ENCODE measurements at regions not wholly inside any gene's neighbourhood (a gene's known extent, or its start where the extent isn't known, plus 50 kb on each side); places are given as distances from the start of the nearest gene placed in this dataset.

DNA sequence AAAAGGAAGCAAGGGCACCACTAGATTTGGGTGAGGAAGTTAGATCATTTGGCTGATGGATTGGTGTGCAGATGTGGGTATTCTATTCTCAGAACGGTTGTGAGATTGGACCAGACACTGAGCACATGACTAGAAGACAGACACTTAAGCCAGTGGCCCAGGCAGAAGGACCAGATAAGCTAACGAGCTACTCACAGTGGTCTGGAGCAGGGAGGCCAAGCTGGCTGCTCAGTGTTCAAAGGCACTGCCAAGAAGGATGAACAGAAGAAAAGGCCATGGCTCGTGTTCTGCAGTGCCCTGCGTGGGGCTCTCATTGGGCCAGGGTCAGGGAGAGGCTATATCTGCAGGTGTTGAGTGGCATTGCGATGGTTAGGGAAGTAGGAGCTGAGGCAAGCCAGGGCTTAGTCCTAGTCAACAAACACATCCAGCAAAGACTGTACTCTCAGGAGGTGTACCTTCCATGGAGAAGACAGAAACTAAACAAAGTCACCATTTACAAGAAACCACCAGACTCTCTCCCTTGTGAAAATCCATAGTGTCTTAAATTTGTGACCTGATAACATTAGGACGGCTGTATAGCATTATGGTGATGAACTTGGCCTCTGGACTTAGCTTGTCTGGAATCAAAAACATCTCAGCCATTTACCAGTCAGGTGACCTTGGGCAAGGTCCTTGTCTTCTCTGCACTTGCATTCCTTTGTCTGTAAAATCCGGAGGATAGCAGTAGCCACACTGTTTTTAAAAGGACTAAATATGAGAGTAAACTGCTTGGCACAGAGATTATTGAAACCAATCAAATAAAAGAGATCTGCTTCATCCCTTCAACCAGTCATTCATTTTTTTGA, 274.5 kb downstream of the SIPA1L2 start:
- POLR2A ChIA-PET: no interaction called here
- TF ChIP-seq CTCF (IDR thresholded peaks at IDR 0.05): no peak
- intact Hi-C loops (cut with DNase I, micrococcal nuclease): no loop called here
- H3K4me1 ChIP-seq (ENCODE audit: insufficient read depth, low read length): no peaks in the 10 kb centered on the region
- no peaks in the 10 kb centered on the region for H3K9me3 ChIP-seq (ENCODE audit: control insufficient read depth in 1 of 2, insufficient read depth in 1 of 2, low read length in 2 of 2)
- H3K4me3 Mint-ChIP-seq: no peak overlapping the region
- H3K4me1 Mint-ChIP-seq (ENCODE audit: low read depth): no peaks in the 10 kb centered on the region
- H3K9me3 Mint-ChIP-seq: no peaks in the 10 kb centered on the region
- no peak for DNase-seq
- H3K27me3 ChIP-seq (ENCODE audit: control insufficient read depth in 1 of 2, insufficient read depth in 2 of 2, low read length in 2 of 2): no peaks in the 10 kb centered on the region
- CTCF ChIA-PET: no interaction called here
- no peak overlapping the region for H3K27ac Mint-ChIP-seq
- no peak for ATAC-seq (ENCODE audit: poor library complexity)
- no peaks in the 10 kb centered on the region for H3K36me3 Mint-ChIP-seq (ENCODE audit: low read depth)
- H3K27me3 Mint-ChIP-seq: peaks cover 25% of the 10 kb centered on the region
- H3K36me3 ChIP-seq (ENCODE audit: insufficient read depth, low read length): no peaks in the 10 kb centered on the region
- no peak overlapping the region for H3K4me3 ChIP-seq (ENCODE audit: low read length)
- H3K27ac ChIP-seq (ENCODE audit: low read depth in 1 of 2, low read length in 2 of 2): no peak overlapping the region

GRCh38 chr1:232353001-232353400, 276.9 kb downstream of the SIPA1L2 start:
- H3K4me3 ChIP-seq (ENCODE audit: low read length): no peak overlapping the region
- no peak overlapping the region for H3K27ac ChIP-seq (ENCODE audit: low read depth in 1 of 2, low read length in 2 of 2)
- no peak for ATAC-seq (ENCODE audit: poor library complexity)
- no peaks in the 10 kb centered on the region for H3K4me1 ChIP-seq (ENCODE audit: insufficient read depth, low read length)
- intact Hi-C loops (cut with DNase I, micrococcal nuclease): no loop called here
- peaks cover 31% of the 10 kb centered on the region for H3K27me3 Mint-ChIP-seq
- DNase-seq: no peak
- H3K27ac Mint-ChIP-seq: no peak overlapping the region
- no peaks in the 10 kb centered on the region for H3K36me3 ChIP-seq (ENCODE audit: insufficient read depth, low read length)
- H3K36me3 Mint-ChIP-seq (ENCODE audit: low read depth): no peaks in the 10 kb centered on the region
- ChIA-PET CTCF (no interaction called here), POLR2A (no interaction called here)
- no peak overlapping the region for H3K4me3 Mint-ChIP-seq
- H3K4me1 Mint-ChIP-seq (ENCODE audit: low read depth): no peaks in the 10 kb centered on the region
- H3K9me3 Mint-ChIP-seq: no peaks in the 10 kb centered on the region
- no peaks in the 10 kb centered on the region for H3K9me3 ChIP-seq (ENCODE audit: control insufficient read depth in 1 of 2, insufficient read depth in 1 of 2, low read length in 2 of 2)
- TF ChIP-seq CTCF (IDR thresholded peaks at IDR 0.05): no peak
- H3K27me3 ChIP-seq (ENCODE audit: control insufficient read depth in 1 of 2, insufficient read depth in 2 of 2, low read length in 2 of 2): no peaks in the 10 kb centered on the region

GRCh38 chr1:232352366-232352765, 277.6 kb downstream of the SIPA1L2 start:
- H3K4me3 ChIP-seq (ENCODE audit: low read length): no peak overlapping the region
- no peaks in the 10 kb centered on the region for H3K36me3 ChIP-seq (ENCODE audit: insufficient read depth, low read length)
- ATAC-seq (ENCODE audit: poor library complexity) (no peak), DNase-seq (no peak)
- Mint-ChIP-seq H3K27ac (no peak overlapping the region), H3K27me3 (peaks cover 31% of the 10 kb centered on the region), H3K36me3 (ENCODE audit: low read depth) (no peaks in the 10 kb centered on the region), H3K9me3 (no peaks in the 10 kb centered on the region), H3K4me3 (no peak overlapping the region), H3K4me1 (ENCODE audit: low read depth) (no peaks in the 10 kb centered on the region)
- no peaks in the 10 kb centered on the region for H3K4me1 ChIP-seq (ENCODE audit: insufficient read depth, low read length)
- ChIA-PET CTCF (no interaction called here), POLR2A (no interaction called here)
- intact Hi-C loops (cut with DNase I, micrococcal nuclease): no loop called here
- no peaks in the 10 kb centered on the region for H3K9me3 ChIP-seq (ENCODE audit: control insufficient read depth in 1 of 2, insufficient read depth in 1 of 2, low read length in 2 of 2)
- no peak for TF ChIP-seq CTCF (IDR thresholded peaks at IDR 0.05)
- no peak overlapping the region for H3K27ac ChIP-seq (ENCODE audit: low read depth in 1 of 2, low read length in 2 of 2)
- no peaks in the 10 kb centered on the region for H3K27me3 ChIP-seq (ENCODE audit: control insufficient read depth in 1 of 2, insufficient read depth in 2 of 2, low read length in 2 of 2)
